Fibroblast of lung (primary cell): ENCODE measurements at regions not wholly inside any gene's neighbourhood (a gene's known extent, or its start where the extent isn't known, plus 50 kb on each side); places are given as distances from the start of the nearest gene placed in this dataset.

Experiments
- CTCF ChIP-seq, 2 donors: IDR thresholded peaks in 1 of 2; conservative IDR thresholded peaks in 1 of 2; 1 replicate in 1 of 2; 2 replicates in 1 of 2; pipeline ENCODE4 v1.5.1; 2011 to 2012; ENCODE audit warnings: low read length in 2 of 2, control low read depth in 1 of 2, inconsistent platforms in 1 of 2, low read depth in 1 of 2, mild to moderate bottlenecking in 1 of 2
- EZH2 ChIP-seq: IDR thresholded peaks from 2 replicates; pipeline ENCODE4 v1.5.1; 2012; ENCODE audit warnings: low read length, control low read depth, mild to moderate bottlenecking; ENCODE audit errors: missing control alignments

GRCh38 chr16:80299416-80299815 lies 241.4 kb upstream of the DYNLRB2 start:
- TF ChIP-seq EZH2 (no peak), CTCF (conservative IDR thresholded peaks at IDR 0.05 in 1 of 2, IDR thresholded peaks at IDR 0.05 in 1 of 2; ENCODE audit: low read depth in 1 of 2, low read length in 2 of 2) (no peak)
